HG03196 (cell line): ENCODE measurements at regions not wholly inside any gene's neighbourhood (a gene's known extent, or its start where the extent isn't known, plus 50 kb on each side); places are given as distances from the start of the nearest gene placed in this dataset.

Source experiments
- ATAC-seq: cut with Tn5 transposase; IDR thresholded peaks from one replicate; pipeline ENCODE4 v1.9.1; 2021; ENCODE audit not compliant: unreplicated experiment

- no peak for ATAC-seq
Measured at GRCh38 chr15:100734586-100734985, 132.2 kb downstream of the ASB7 start.

GRCh38 chr15:100735129-100736053, 133.0 kb downstream of the ASB7 start:
- no peak for ATAC-seq

GRCh38 chr15:100737214-100737613, 134.8 kb downstream of the ASB7 start:
- no peak for ATAC-seq

GRCh38 chr15:100738614-100739013, 136.2 kb downstream of the ASB7 start:
- ATAC-seq: no peak

GRCh38 chr15:100740138-100740537, 137.7 kb downstream of the ASB7 start:
- no peak for ATAC-seq

- no peak for ATAC-seq
Measured at GRCh38 chr15:100751585-100751984, 128.0 kb upstream of the ALDH1A3 start.

GRCh38 chr15:100753503-100753902, 126.1 kb upstream of the ALDH1A3 start:
- no peak for ATAC-seq

- no peak for ATAC-seq
Measured at GRCh38 chr15:100757661-100758060, 122.0 kb upstream of the ALDH1A3 start.

- no peak for ATAC-seq
Measured at GRCh38 chr15:100758555-100758954, 121.1 kb upstream of the ALDH1A3 start.

GRCh38 chr15:100759106-100759505, 120.5 kb upstream of the ALDH1A3 start:
- no peak for ATAC-seq

- ATAC-seq: no peak
Measured at GRCh38 chr15:100759698-100760356, 119.8 kb upstream of the ALDH1A3 start.

GRCh38 chr15:100760357-100760903, 119.2 kb upstream of the ALDH1A3 start:
- ATAC-seq: no peak

GRCh38 chr15:100761290-100761935, 118.2 kb upstream of the ALDH1A3 start:
- no peak for ATAC-seq

- no peak for ATAC-seq
Measured at GRCh38 chr15:100762289-100762688, 117.3 kb upstream of the ALDH1A3 start.

- ATAC-seq: no peak
Measured at GRCh38 chr15:100762913-100763834, 116.5 kb upstream of the ALDH1A3 start.

- ATAC-seq: no peak
Measured at GRCh38 chr15:100763835-100764750, 115.5 kb upstream of the ALDH1A3 start.

GRCh38 chr15:100764778-100765466, 114.7 kb upstream of the ALDH1A3 start:
- ATAC-seq: no peak

GRCh38 chr15:100765467-100766241, 114.0 kb upstream of the ALDH1A3 start:
- no peak for ATAC-seq
